ENCODE measurements at regions not wholly inside any gene's neighbourhood (a gene's known extent, or its start where the extent isn't known, plus 50 kb on each side); places are given as distances from the start of the nearest gene placed in this dataset.

DNA sequence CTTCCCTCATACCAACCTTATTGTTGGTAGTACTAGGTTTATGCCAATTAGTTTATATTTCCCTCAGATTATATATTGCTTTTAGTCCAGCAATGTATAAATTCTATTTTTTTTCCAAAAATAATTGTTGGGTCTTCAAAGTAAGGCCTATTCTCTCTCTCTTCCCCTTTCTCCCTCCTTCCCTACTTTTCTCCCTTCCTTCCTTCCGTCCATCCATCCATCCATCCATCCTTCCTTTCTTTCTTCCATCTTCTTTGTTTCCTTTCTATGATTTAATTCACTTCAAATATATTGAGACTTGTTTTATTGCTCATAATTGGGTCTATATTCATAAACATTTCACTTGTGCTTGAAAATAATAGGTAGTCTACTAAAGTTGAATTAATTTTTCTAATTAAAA lies 1259.2 kb downstream of the FSCB start:
- Histone ChIP-seq H3K4me1 (ENCODE audit: control insufficient read depth, extremely low read depth, insufficient read depth, low read length) (no peaks in the 10 kb centered on the region), H3K36me3 (ENCODE audit: control insufficient read depth, insufficient read depth, low read length) (no peaks in the 10 kb centered on the region), H3K79me2 (ENCODE audit: control insufficient read depth, insufficient read depth, low read length) (no peaks in the 10 kb centered on the region), H3K27ac (ENCODE audit: insufficient read depth, low read length) (no peak overlapping the region), H4K20me1 (ENCODE audit: control insufficient read depth, extremely low read depth, insufficient read depth, low read length) (no peaks in the 10 kb centered on the region), H3K4me3 (replicated peaks in 1 of 4; ENCODE audit: control extremely low read depth in 1 of 4, insufficient read depth in 1 of 4, low read depth in 3 of 4, low read length in 4 of 4) (no peak overlapping the region), H3K9ac (ENCODE audit: insufficient read depth, low read length) (no peak overlapping the region), H2AFZ (ENCODE audit: low read length) (no peak overlapping the region), H3K27me3 (ENCODE audit: control insufficient read depth, insufficient read depth, low read length) (no peaks in the 10 kb centered on the region), H3K4me2 (ENCODE audit: extremely low read depth, insufficient read depth, low read length) (no peak overlapping the region), H3K9me3 (ENCODE audit: control insufficient read depth, insufficient read depth, low read depth, low read length) (no peaks in the 10 kb centered on the region)
- TF ChIP-seq EZH2 (IDR thresholded peaks at IDR 0.05; ENCODE audit: low read length, missing control alignments), result no peak
- TF ChIP-seq, protein P1, sequence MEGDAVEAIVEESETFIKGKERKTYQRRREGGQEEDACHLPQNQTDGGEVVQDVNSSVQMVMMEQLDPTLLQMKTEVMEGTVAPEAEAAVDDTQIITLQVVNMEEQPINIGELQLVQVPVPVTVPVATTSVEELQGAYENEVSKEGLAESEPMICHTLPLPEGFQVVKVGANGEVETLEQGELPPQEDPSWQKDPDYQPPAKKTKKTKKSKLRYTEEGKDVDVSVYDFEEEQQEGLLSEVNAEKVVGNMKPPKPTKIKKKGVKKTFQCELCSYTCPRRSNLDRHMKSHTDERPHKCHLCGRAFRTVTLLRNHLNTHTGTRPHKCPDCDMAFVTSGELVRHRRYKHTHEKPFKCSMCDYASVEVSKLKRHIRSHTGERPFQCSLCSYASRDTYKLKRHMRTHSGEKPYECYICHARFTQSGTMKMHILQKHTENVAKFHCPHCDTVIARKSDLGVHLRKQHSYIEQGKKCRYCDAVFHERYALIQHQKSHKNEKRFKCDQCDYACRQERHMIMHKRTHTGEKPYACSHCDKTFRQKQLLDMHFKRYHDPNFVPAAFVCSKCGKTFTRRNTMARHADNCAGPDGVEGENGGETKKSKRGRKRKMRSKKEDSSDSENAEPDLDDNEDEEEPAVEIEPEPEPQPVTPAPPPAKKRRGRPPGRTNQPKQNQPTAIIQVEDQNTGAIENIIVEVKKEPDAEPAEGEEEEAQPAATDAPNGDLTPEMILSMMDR (conservative IDR thresholded peaks at IDR 0.05 in 1 of 2, IDR thresholded peaks at IDR 0.05 in 1 of 2; ENCODE audit: low read depth in 1 of 2, low read length in 2 of 2), result no peak
- DNase-seq (ENCODE audit: low read depth in 2 of 2), result no peak

DNA sequence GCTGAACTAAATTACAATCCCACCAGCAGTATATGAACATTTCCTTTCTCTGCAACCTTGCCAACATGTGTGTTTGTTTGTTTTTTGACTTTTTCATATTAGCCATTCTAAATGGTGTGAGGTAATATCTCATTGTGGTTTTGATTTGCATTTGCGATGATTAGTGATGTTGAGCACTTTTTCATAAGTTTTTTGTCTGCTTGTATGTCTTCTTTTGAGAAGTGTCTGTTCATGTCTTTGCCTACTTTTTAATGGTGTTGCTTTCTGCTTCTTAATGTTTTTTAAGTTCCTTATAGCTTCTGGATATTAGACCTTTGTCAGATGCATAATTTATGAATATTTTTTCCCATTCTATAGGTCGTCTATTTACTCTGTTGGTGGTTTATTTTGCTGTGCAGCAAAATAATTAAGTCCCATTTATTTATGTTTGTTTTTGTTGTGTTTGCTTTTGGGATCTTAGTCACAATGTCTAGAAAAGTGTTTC lies 1262.9 kb downstream of the FSCB start:
- no peak for TF ChIP-seq EZH2 (IDR thresholded peaks at IDR 0.05; ENCODE audit: low read length, missing control alignments)
- TF ChIP-seq, protein P1 (conservative IDR thresholded peaks at IDR 0.05 in 1 of 2, IDR thresholded peaks at IDR 0.05 in 1 of 2; ENCODE audit: low read depth in 1 of 2, low read length in 2 of 2), result no peak
- Histone ChIP-seq H3K9ac (ENCODE audit: insufficient read depth, low read length) (no peak overlapping the region), H3K27ac (ENCODE audit: insufficient read depth, low read length) (no peak overlapping the region), H4K20me1 (ENCODE audit: control insufficient read depth, extremely low read depth, insufficient read depth, low read length) (no peaks in the 10 kb centered on the region), H3K27me3 (ENCODE audit: control insufficient read depth, insufficient read depth, low read length) (no peaks in the 10 kb centered on the region), H3K4me2 (ENCODE audit: extremely low read depth, insufficient read depth, low read length) (no peak overlapping the region), H3K79me2 (ENCODE audit: control insufficient read depth, insufficient read depth, low read length) (no peaks in the 10 kb centered on the region), H3K4me3 (replicated peaks in 1 of 4; ENCODE audit: control extremely low read depth in 1 of 4, insufficient read depth in 1 of 4, low read depth in 3 of 4, low read length in 4 of 4) (no peak overlapping the region), H3K4me1 (ENCODE audit: control insufficient read depth, extremely low read depth, insufficient read depth, low read length) (no peaks in the 10 kb centered on the region), H3K9me3 (ENCODE audit: control insufficient read depth, insufficient read depth, low read depth, low read length) (no peaks in the 10 kb centered on the region), H3K36me3 (ENCODE audit: control insufficient read depth, insufficient read depth, low read length) (no peaks in the 10 kb centered on the region), H2AFZ (ENCODE audit: low read length) (no peak overlapping the region)
- DNase-seq (ENCODE audit: low read depth in 2 of 2), result no peak

DNA sequence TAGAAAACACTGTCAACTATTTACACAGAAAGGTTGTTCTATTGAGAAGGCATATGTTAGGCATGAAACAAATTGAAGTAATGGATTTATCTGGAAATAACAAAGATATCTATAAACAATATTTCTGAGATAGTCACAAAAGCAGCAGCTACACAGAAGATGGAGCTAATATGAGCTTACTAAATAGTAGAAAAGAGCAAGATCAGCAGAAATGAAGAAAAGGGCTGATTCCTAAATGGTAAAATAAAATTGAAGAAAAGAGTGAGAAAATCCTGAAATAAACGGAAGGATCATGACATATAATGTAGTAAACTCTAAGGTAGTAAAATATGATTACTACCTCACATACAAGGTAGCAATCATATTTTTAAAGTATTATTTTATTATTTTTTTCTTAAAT lies 1263.9 kb downstream of the FSCB start:
- no peak overlapping the region for H3K4me2 ChIP-seq (ENCODE audit: extremely low read depth, insufficient read depth, low read length)
- no peak overlapping the region for H3K27ac ChIP-seq (ENCODE audit: insufficient read depth, low read length)
- DNase-seq (ENCODE audit: low read depth in 2 of 2), result no peak
- H4K20me1 ChIP-seq (ENCODE audit: control insufficient read depth, extremely low read depth, insufficient read depth, low read length), result no peaks in the 10 kb centered on the region
- H3K9me3 ChIP-seq (ENCODE audit: control insufficient read depth, insufficient read depth, low read depth, low read length), result no peaks in the 10 kb centered on the region
- H3K9ac ChIP-seq (ENCODE audit: insufficient read depth, low read length), result no peak overlapping the region
- no peaks in the 10 kb centered on the region for H3K79me2 ChIP-seq (ENCODE audit: control insufficient read depth, insufficient read depth, low read length)
- no peaks in the 10 kb centered on the region for H3K36me3 ChIP-seq (ENCODE audit: control insufficient read depth, insufficient read depth, low read length)
- no peak overlapping the region for H3K4me3 ChIP-seq (replicated peaks in 1 of 4; ENCODE audit: control extremely low read depth in 1 of 4, insufficient read depth in 1 of 4, low read depth in 3 of 4, low read length in 4 of 4)
- TF ChIP-seq EZH2 (IDR thresholded peaks at IDR 0.05; ENCODE audit: low read length, missing control alignments), result no peak
- TF ChIP-seq, protein P1 (conservative IDR thresholded peaks at IDR 0.05 in 1 of 2, IDR thresholded peaks at IDR 0.05 in 1 of 2; ENCODE audit: low read depth in 1 of 2, low read length in 2 of 2), result no peak
- no peak overlapping the region for H2AFZ ChIP-seq (ENCODE audit: low read length)
- H3K27me3 ChIP-seq (ENCODE audit: control insufficient read depth, insufficient read depth, low read length), result no peaks in the 10 kb centered on the region
- H3K4me1 ChIP-seq (ENCODE audit: control insufficient read depth, extremely low read depth, insufficient read depth, low read length), result no peaks in the 10 kb centered on the region
